HepG2 (cell line): ENCODE measurements at regions not wholly inside any gene's neighbourhood (a gene's known extent, or its start where the extent isn't known, plus 50 kb on each side); places are given as distances from the start of the nearest gene placed in this dataset.

Source experiments
- HNRNPLL ChIP-seq: fragments of 200-400 bp; formaldehyde crosslinking; IDR thresholded peaks from 2 replicates; pipeline ENCODE4 v1.6.1; 2017; ENCODE audit warnings: mild to moderate bottlenecking, low read depth, low read length; ENCODE audit not compliant: poor library complexity, severe bottlenecking
- HOXA7 ChIP-seq: sonication (generic); formaldehyde crosslinking; IDR thresholded peaks from 2 replicates; pipeline ENCODE4 v1.8.1; 2022; ENCODE audit warnings: mild to moderate bottlenecking, missing genetic modification reagents, moderate library complexity
- KAT7 ChIP-seq: IDR thresholded peaks from 2 replicates; pipeline ENCODE4 v1.6.1; 2018; ENCODE audit warnings: borderline replicate concordance, missing compliant biosample characterization
- KDM5B ChIP-seq: sonication (generic); formaldehyde crosslinking; IDR thresholded peaks from 2 replicates; pipeline ENCODE4 v1.4.0; 2020; ENCODE audit warnings: missing genetic modification reagents, mild to moderate bottlenecking, borderline replicate concordance
- NR3C1 ChIP-seq: sonication (generic); formaldehyde crosslinking; IDR thresholded peaks from 2 replicates; pipeline ENCODE4 v1.4.0; 2020; ENCODE audit warnings: missing genetic modification reagents
- POLR2G ChIP-seq: fragments of 200-400 bp; formaldehyde crosslinking; IDR thresholded peaks from 2 replicates; pipeline ENCODE4 v1.6.1; 2018; ENCODE audit warnings: mild to moderate bottlenecking, low read depth, low read length, moderate library complexity
- TF ChIP-seq, protein P1 (sequence below): sonication (generic); formaldehyde crosslinking; IDR thresholded peaks from 2 replicates; pipeline ENCODE4 v1.5.0; 2020; ENCODE audit warnings: mild to moderate bottlenecking, missing genetic modification reagents, moderate library complexity

DNA sequence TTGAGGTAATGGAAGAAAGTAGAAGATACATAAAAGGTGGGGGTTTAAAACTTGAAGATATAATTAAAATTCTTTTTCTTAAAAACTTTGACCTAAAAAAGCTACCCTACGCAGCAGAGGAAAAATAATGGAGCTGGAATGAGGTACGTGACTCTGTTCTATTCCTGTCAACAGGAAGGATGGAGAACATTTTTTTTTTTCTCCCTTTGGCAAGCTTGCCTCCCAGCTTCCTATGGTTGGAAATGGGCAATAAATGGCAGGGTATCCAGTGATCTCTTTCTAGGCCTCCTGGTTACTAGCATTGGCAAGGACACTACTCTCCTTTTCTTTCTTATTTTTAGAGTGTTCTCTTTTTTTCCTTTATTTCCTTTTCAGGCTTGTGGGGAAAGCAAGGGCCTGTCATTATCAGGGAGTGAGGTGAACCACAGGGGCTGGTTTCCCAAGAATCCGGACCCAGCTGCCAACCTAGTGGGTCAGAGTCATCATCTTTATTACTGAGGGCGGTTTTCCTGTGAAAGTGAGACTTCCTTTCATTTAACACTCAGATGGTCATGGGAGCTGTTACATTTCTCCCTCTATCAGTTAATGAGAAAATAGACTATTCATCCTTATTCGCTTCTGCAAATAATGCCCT lies 224.6 kb downstream of the SPRY1 start:
- TF ChIP-seq HNRNPLL (no peak), POLR2G (no peak), NR3C1 (CRISPR knock-in tag) (no peak), HOXA7 (no peak), KDM5B (no peak), KAT7 (CRISPR knock-in tag) (no peak)
- TF ChIP-seq, protein P1, sequence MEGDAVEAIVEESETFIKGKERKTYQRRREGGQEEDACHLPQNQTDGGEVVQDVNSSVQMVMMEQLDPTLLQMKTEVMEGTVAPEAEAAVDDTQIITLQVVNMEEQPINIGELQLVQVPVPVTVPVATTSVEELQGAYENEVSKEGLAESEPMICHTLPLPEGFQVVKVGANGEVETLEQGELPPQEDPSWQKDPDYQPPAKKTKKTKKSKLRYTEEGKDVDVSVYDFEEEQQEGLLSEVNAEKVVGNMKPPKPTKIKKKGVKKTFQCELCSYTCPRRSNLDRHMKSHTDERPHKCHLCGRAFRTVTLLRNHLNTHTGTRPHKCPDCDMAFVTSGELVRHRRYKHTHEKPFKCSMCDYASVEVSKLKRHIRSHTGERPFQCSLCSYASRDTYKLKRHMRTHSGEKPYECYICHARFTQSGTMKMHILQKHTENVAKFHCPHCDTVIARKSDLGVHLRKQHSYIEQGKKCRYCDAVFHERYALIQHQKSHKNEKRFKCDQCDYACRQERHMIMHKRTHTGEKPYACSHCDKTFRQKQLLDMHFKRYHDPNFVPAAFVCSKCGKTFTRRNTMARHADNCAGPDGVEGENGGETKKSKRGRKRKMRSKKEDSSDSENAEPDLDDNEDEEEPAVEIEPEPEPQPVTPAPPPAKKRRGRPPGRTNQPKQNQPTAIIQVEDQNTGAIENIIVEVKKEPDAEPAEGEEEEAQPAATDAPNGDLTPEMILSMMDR (CRISPR knock-in tag) = no peak
